ENCODE measurements at regions not wholly inside any gene's neighbourhood (a gene's known extent, or its start where the extent isn't known, plus 50 kb on each side); places are given as distances from the start of the nearest gene placed in this dataset.
A peak's percentile ranks its signal among the peaks of the same experiment; 100 is the strongest.

DNA sequence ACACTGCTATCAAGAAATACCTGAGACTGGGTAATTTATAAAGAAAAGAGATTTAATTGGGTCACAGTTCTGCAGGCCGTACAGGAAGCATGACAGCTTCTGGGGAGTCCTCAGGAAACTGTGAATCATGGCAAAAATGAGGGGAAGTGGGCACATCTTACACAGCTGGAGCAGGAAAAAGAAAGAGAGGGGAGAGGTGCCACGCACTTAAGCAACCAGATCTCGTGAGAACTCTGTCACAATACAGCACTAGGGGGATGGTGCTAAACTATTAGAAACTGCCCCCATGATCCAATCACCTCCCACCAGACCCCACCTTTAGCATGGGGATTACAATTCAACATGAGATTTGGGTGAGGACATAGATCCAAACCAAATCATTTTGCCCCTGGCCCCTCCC lies 105.5 kb upstream of the CPLX2 start:
- H3K27me3 Mint-ChIP-seq, result peaks cover 17% of the 10 kb centered on the region
- H3K4me3 Mint-ChIP-seq, result no peak overlapping the region
- H3K9me3 Mint-ChIP-seq, result peaks cover 19% of the 10 kb centered on the region
- peaks cover 11% of the 10 kb centered on the region for H3K4me1 Mint-ChIP-seq (ENCODE audit: low read depth)
- H3K27ac Mint-ChIP-seq, result peak overlapping the region; percentile 45
- DNase-seq, result no peak
- no peaks in the 10 kb centered on the region for H3K36me3 Mint-ChIP-seq (ENCODE audit: low read depth)

DNA sequence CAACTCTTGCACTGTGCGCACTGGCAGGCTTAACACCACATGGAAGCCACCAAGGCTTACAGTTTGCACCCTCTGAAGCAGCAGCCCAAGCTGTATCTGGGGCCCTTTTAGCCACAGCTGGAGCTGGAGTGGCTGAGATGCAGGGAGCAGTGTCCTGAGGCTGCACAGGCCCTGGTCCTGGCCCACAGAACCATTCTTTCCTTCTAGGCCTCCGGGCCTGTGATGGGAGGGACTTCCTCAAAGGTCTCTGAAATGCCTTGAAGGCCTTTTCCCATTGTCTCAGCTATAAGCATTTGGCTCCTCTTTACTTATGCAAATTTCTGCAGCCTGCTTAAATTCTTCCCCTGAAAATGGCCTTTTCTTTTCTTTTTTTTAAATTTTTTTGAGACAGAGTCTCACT lies 104.4 kb upstream of the CPLX2 start:
- Mint-ChIP-seq H3K4me1 (ENCODE audit: low read depth) (peaks cover 11% of the 10 kb centered on the region), H3K27me3 (peaks cover 27% of the 10 kb centered on the region), H3K9me3 (peaks cover 19% of the 10 kb centered on the region), H3K36me3 (ENCODE audit: low read depth) (no peaks in the 10 kb centered on the region), H3K27ac (no peak overlapping the region), H3K4me3 (no peak overlapping the region)
- DNase-seq, result no peak

DNA sequence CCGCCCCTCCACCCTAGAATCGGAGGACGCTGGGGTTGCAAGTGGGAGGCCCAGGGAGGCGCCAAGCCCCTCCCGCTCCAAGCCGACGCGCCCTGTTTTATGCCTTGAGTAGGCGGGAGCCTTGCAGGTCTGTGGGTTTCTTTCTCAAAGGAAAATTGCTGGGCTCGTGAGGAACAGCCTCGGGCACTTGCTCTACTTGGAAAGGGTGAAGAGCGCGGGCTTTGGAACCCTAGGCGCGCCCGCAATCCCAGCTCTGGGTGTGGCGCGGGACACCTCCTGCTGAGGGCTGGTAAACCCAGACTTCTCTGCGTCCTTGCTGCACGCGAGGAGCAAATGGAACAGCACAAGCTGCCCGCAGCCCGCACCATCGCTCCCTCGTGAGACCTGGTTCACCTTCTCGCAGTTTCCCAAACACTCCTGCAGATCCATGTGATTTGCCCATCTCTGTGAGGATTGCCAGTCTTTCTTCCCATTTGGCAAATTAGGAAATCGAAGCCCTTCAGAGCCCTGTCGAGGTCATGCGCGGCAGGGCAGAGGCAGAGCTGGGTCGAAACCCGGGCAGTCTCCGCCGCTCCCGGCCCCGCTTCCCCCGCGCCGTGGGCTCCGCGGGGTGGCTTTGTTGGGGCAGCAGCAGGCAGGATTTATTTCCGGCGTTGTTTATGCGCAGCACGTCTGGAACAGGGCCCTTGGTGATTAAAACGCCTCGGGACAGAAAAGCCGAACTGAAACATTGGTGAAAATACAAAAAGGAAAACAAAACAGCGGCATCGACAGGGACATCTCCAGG lies 98.4 kb upstream of the CPLX2 start:
- no peak for DNase-seq
- Mint-ChIP-seq H3K36me3 (ENCODE audit: low read depth) (no peaks in the 10 kb centered on the region), H3K27ac (no peak overlapping the region), H3K27me3 (peaks cover 67% of the 10 kb centered on the region), H3K4me1 (ENCODE audit: low read depth) (no peaks in the 10 kb centered on the region), H3K9me3 (peaks cover 7% of the 10 kb centered on the region), H3K4me3 (no peak overlapping the region)

DNA sequence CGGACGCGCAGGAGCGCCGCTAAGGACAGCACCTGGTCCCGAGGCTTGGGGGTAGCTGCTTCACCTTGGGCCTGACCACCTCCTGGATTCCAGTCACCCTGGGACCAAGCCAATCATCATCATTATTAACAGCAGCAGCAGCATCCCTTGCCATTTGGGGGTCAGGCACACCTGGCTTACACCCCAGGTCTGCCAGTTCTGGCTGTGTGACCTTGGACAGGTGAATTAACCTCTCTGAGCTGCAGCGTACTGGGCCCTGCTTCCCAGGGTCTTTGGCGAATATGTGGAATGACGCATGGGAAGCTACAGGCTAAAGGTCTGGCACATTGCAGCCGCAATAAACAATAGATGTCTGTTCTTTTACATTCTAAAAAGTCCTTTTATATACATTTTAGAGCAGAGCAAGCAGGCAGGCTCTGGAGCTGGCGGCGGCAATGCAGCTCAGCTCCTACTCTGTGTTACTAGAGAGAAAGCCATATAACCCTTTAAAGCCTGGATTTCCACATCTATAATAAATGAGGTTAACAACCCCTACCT lies 97.8 kb upstream of the CPLX2 start:
- H3K4me3 Mint-ChIP-seq, result no peak overlapping the region
- no peaks in the 10 kb centered on the region for H3K4me1 Mint-ChIP-seq (ENCODE audit: low read depth)
- peaks cover 67% of the 10 kb centered on the region for H3K27me3 Mint-ChIP-seq
- H3K36me3 Mint-ChIP-seq (ENCODE audit: low read depth), result no peaks in the 10 kb centered on the region
- DNase-seq, result no peak
- peaks cover under 1% of the 10 kb centered on the region for H3K9me3 Mint-ChIP-seq
- H3K27ac Mint-ChIP-seq, result no peak overlapping the region

DNA sequence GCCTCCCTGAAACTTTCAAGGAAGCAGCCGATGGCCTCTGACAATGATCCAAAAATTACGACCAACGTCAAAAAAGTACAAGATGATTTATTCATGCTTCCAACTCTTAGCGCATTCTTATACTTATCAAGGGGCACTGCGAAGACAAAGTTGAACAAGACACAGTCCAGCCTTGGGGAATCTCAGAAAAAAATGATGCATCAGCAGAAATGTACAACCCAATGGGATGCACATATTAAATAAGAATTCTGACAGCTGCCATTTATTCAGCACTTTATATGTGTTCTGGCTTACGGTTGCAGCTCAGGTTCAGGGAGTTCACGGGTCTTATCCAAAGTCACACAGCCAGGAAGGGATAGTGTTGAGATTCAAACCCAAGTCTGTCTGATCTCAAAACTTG lies 96.0 kb upstream of the CPLX2 start:
- H3K27me3 Mint-ChIP-seq, result peaks cover 70% of the 10 kb centered on the region
- no peak overlapping the region for H3K4me3 Mint-ChIP-seq
- no peaks in the 10 kb centered on the region for H3K36me3 Mint-ChIP-seq (ENCODE audit: low read depth)

GRCh38 chr5:175778951-175779503 lies 92.4 kb upstream of the CPLX2 start:
- no peak overlapping the region for H3K27ac Mint-ChIP-seq
- no peaks in the 10 kb centered on the region for H3K4me1 Mint-ChIP-seq (ENCODE audit: low read depth)
- no peaks in the 10 kb centered on the region for H3K36me3 Mint-ChIP-seq (ENCODE audit: low read depth)
- DNase-seq, result no peak
- H3K27me3 Mint-ChIP-seq, result peaks cover 43% of the 10 kb centered on the region
- no peak overlapping the region for H3K4me3 Mint-ChIP-seq
- H3K9me3 Mint-ChIP-seq, result no peaks in the 10 kb centered on the region

More for the DNA sequence above, 96.0 kb upstream of the CPLX2 start:
- no peaks in the 10 kb centered on the region for H3K4me1 Mint-ChIP-seq (ENCODE audit: low read depth)
- DNase-seq, result no peak
- no peak overlapping the region for H3K27ac Mint-ChIP-seq
- H3K9me3 Mint-ChIP-seq, result no peaks in the 10 kb centered on the region

- Mint-ChIP-seq H3K4me1 (ENCODE audit: low read depth) (no peaks in the 10 kb centered on the region), H3K36me3 (ENCODE audit: low read depth) (no peaks in the 10 kb centered on the region), H3K27me3 (peaks cover 47% of the 10 kb centered on the region), H3K9me3 (no peaks in the 10 kb centered on the region), H3K27ac (no peak overlapping the region), H3K4me3 (no peak overlapping the region)
- no peak for DNase-seq
Observed at GRCh38 chr5:175783739-175784138, 87.6 kb upstream of the CPLX2 start.

- H3K4me1 Mint-ChIP-seq (ENCODE audit: low read depth), result no peaks in the 10 kb centered on the region
- H3K4me3 Mint-ChIP-seq, result no peak overlapping the region
- H3K27ac Mint-ChIP-seq, result no peak overlapping the region
- no peaks in the 10 kb centered on the region for H3K9me3 Mint-ChIP-seq
- no peak for DNase-seq
- peaks cover 47% of the 10 kb centered on the region for H3K27me3 Mint-ChIP-seq
- no peaks in the 10 kb centered on the region for H3K36me3 Mint-ChIP-seq (ENCODE audit: low read depth)
Observed at GRCh38 chr5:175784230-175784629, 87.1 kb upstream of the CPLX2 start.

GRCh38 chr5:175785681-175786080 lies 85.7 kb upstream of the CPLX2 start:
- Mint-ChIP-seq H3K27ac (no peak overlapping the region), H3K27me3 (peaks cover 51% of the 10 kb centered on the region), H3K4me1 (ENCODE audit: low read depth) (no peaks in the 10 kb centered on the region), H3K36me3 (ENCODE audit: low read depth) (no peaks in the 10 kb centered on the region), H3K4me3 (no peak overlapping the region), H3K9me3 (no peaks in the 10 kb centered on the region)
- no peak for DNase-seq

DNA sequence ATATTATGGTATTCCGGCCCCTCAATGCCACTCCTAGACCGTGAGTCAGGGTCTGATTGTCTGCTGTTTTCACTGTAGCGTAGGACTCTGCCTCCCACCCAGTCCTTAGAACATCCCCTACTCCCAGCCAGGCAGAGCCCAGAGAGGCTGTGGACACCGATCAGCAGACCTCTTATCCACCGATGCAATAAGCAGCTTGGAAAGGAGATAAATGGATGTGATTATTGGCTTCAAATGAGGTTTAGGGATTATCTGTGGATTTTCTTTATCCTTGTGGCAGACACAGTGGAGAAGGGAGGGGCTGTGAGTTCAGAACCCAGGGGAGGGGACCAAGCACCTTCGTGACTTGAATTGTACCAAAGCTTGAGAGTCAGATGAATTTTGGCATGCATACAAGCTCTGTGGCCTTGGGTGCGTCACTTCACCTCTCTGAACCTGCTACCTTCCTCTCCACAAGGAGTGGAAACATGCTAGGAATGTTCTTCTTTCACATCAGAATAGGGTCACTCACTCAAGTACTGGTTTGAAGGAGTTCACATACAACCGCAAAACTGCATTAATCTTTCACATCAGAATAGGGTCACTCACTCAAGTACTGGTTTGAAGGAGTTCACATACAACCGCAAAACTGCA lies 83.1 kb upstream of the CPLX2 start:
- H3K4me3 Mint-ChIP-seq, result no peak overlapping the region
- no peaks in the 10 kb centered on the region for H3K4me1 Mint-ChIP-seq (ENCODE audit: low read depth)
- H3K27me3 Mint-ChIP-seq, result peaks cover 60% of the 10 kb centered on the region
- no peak overlapping the region for H3K27ac Mint-ChIP-seq
- H3K36me3 Mint-ChIP-seq (ENCODE audit: low read depth), result no peaks in the 10 kb centered on the region
- no peak for DNase-seq
- peaks cover 2% of the 10 kb centered on the region for H3K9me3 Mint-ChIP-seq

- Mint-ChIP-seq H3K36me3 (ENCODE audit: low read depth) (no peaks in the 10 kb centered on the region), H3K9me3 (peaks cover 2% of the 10 kb centered on the region), H3K27ac (no peak overlapping the region), H3K27me3 (peaks cover 69% of the 10 kb centered on the region), H3K4me1 (ENCODE audit: low read depth) (no peaks in the 10 kb centered on the region), H3K4me3 (no peak overlapping the region)
- no peak for DNase-seq
Observed at GRCh38 chr5:175789670-175790069, 81.7 kb upstream of the CPLX2 start.

- no peak overlapping the region for H3K4me3 Mint-ChIP-seq
- peaks cover under 1% of the 10 kb centered on the region for H3K4me1 Mint-ChIP-seq (ENCODE audit: low read depth)
- H3K27me3 Mint-ChIP-seq, result peaks cover 75% of the 10 kb centered on the region
- no peak overlapping the region for H3K27ac Mint-ChIP-seq
- no peaks in the 10 kb centered on the region for H3K36me3 Mint-ChIP-seq (ENCODE audit: low read depth)
- H3K9me3 Mint-ChIP-seq, result peaks cover 2% of the 10 kb centered on the region
- DNase-seq, result no peak
Observed at GRCh38 chr5:175790796-175791195, 80.6 kb upstream of the CPLX2 start.

DNA sequence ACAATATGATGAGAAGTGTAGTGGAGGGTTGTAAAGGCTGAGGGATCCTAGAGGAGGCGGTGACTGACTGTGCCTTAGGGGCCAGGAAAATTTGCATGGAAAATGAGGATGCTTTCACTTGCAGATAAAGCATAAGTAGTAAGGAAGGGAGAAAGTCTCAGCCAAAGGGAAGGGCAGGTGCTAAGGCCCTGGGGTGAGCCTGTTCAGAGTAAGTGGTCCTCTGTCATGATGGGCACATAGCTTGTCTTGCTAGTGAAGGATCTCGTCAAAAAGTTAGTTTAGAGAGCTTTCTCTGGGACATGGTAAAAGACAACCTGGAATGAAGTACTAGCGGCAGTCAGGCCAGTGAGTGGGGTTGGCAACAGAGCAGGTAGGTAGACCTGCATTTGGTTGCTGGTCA lies 75.4 kb upstream of the CPLX2 start:
- Mint-ChIP-seq H3K9me3 (peaks cover 2% of the 10 kb centered on the region), H3K27me3 (peaks cover 83% of the 10 kb centered on the region), H3K4me1 (ENCODE audit: low read depth) (peaks cover 13% of the 10 kb centered on the region), H3K4me3 (no peak overlapping the region), H3K36me3 (ENCODE audit: low read depth) (no peaks in the 10 kb centered on the region), H3K27ac (no peak overlapping the region)
- no peak for DNase-seq

- no peaks in the 10 kb centered on the region for H3K36me3 Mint-ChIP-seq (ENCODE audit: low read depth)
- peaks cover 90% of the 10 kb centered on the region for H3K27me3 Mint-ChIP-seq
- H3K4me3 Mint-ChIP-seq, result peak overlapping the region; percentile 8
- H3K4me1 Mint-ChIP-seq (ENCODE audit: low read depth), result peaks cover 13% of the 10 kb centered on the region
- H3K9me3 Mint-ChIP-seq, result no peaks in the 10 kb centered on the region
- DNase-seq, result peak; percentile 85
- H3K27ac Mint-ChIP-seq, result no peak overlapping the region
Observed at GRCh38 chr5:175796536-175797499, 74.6 kb upstream of the CPLX2 start.

Data from activated T-cell treated with anti-CD3 and anti-CD28 coated beads, Interleukin-2, amount 50 U/mL, for 24 hours (primary cell).